GM18907 (cell line): ENCODE measurements at regions not wholly inside any gene's neighbourhood (a gene's known extent, or its start where the extent isn't known, plus 50 kb on each side); places are given as distances from the start of the nearest gene placed in this dataset.

ENCODE experiments used
- ATAC-seq: cut with Tn5 transposase; IDR thresholded peaks from one replicate; pipeline ENCODE4 v1.9.1; 2021; ENCODE audit warnings: mild to moderate bottlenecking, moderate library complexity; ENCODE audit not compliant: unreplicated experiment

- no peak for ATAC-seq
These were observed 368.2 kb downstream of the SNAPC1 start for GRCh38 chr14:62130441-62130840.

GRCh38 chr14:62133776-62134550 lies 371.7 kb downstream of the SNAPC1 start:
- ATAC-seq = no peak

GRCh38 chr14:62138593-62138992 lies 376.4 kb downstream of the SNAPC1 start:
- no peak for ATAC-seq

- ATAC-seq = no peak
These were observed 378.9 kb downstream of the SNAPC1 start for GRCh38 chr14:62141139-62141538.

GRCh38 chr14:62143245-62143644 lies 381.0 kb downstream of the SNAPC1 start:
- no peak for ATAC-seq

GRCh38 chr14:62144863-62145262 lies 382.6 kb downstream of the SNAPC1 start:
- ATAC-seq = no peak

GRCh38 chr14:62146030-62146429 lies 383.8 kb downstream of the SNAPC1 start:
- ATAC-seq = no peak

- ATAC-seq = no peak
These were observed 393.8 kb downstream of the SNAPC1 start for GRCh38 chr14:62156052-62156451.

- no peak for ATAC-seq
These were observed 396.6 kb downstream of the SNAPC1 start for GRCh38 chr14:62158779-62159178.

- ATAC-seq = no peak
These were observed 397.1 kb downstream of the SNAPC1 start for GRCh38 chr14:62159314-62159713.

GRCh38 chr14:62162998-62163589 lies 400.9 kb downstream of the SNAPC1 start:
- ATAC-seq = peak; percentile 68

- ATAC-seq = no peak
These were observed 406.4 kb downstream of the SNAPC1 start for GRCh38 chr14:62168564-62169155.

GRCh38 chr14:62179367-62180018 lies 417.3 kb downstream of the SNAPC1 start:
- ATAC-seq = peak; percentile 66

GRCh38 chr14:62181591-62181990 lies 419.4 kb downstream of the SNAPC1 start:
- ATAC-seq = no peak

GRCh38 chr14:62185078-62185477 lies 422.9 kb downstream of the SNAPC1 start:
- no peak for ATAC-seq

- no peak for ATAC-seq
These were observed 425.0 kb downstream of the SNAPC1 start for GRCh38 chr14:62187265-62187664.

GRCh38 chr14:62189698-62190097 lies 427.5 kb downstream of the SNAPC1 start:
- no peak for ATAC-seq

- ATAC-seq = no peak
These were observed 444.2 kb downstream of the SNAPC1 start for GRCh38 chr14:62206456-62206855.

- no peak for ATAC-seq
These were observed 447.2 kb downstream of the SNAPC1 start for GRCh38 chr14:62209287-62209899.

GRCh38 chr14:62213516-62213915 lies 451.3 kb downstream of the SNAPC1 start:
- ATAC-seq = no peak

- no peak for ATAC-seq
These were observed 453.9 kb downstream of the SNAPC1 start for GRCh38 chr14:62216121-62216520.
